IMR-90 (cell line): ENCODE measurements at regions not wholly inside any gene's neighbourhood (a gene's known extent, or its start where the extent isn't known, plus 50 kb on each side); places are given as distances from the start of the nearest gene placed in this dataset.

Experiments
- ATAC-seq: fragments of 200-7000 bp; cut with Tn5 transposase; 2 replicates; pipeline ENCODE4 v1.9.1; 2020; ENCODE audit warnings: low read depth, mild to moderate bottlenecking, moderate library complexity
- BruUV-seq: library from RNA; stranded (reverse); fragments of 400-500 nt; replicated peaks from 2 replicates; lab custom pipeline; 2021; lab: Mats Ljungman, UMichigan
- CTCF ChIA-PET: fragments of 300-600 bp; formaldehyde crosslinking; extraction: SDS; loops from one replicate; lab custom pipeline; 2021; ENCODE audit warnings: antibody characterized with exemption; lab: Yijun Ruan, JAX
- POLR2A ChIA-PET: fragments of 300-600 bp; sonication (Branson Sonifier 250); formaldehyde crosslinking; loops from one replicate; lab custom pipeline; 2022; ENCODE audit warnings: antibody characterized with exemption; ENCODE audit not compliant: unreplicated experiment; lab: Charles Lee
- DNase-seq: peaks from one replicate; pipeline ENCODE4 v3.0.0; 2013
- H2AFZ ChIP-seq: replicated peaks from 2 replicates; pipeline ENCODE3; 2013; ENCODE audit warnings: low read length, mild to moderate bottlenecking; ENCODE audit not compliant: poor library complexity
- H2AK5ac ChIP-seq: 2 replicates; pipeline ENCODE4 v1.6.1; 2013; ENCODE audit warnings: low read depth, low read length, inconsistent platforms
- H2AK9ac ChIP-seq: replicated peaks from 2 replicates; pipeline ENCODE3; 2013; ENCODE audit warnings: mild to moderate bottlenecking, low read depth, low read length, moderate library complexity; ENCODE audit not compliant: poor library complexity
- H2BK120ac ChIP-seq: 2 replicates; pipeline ENCODE4 v1.6.1; 2013; ENCODE audit warnings: low read depth, low read length, inconsistent platforms
- H2BK15ac ChIP-seq: 3 replicates; pipeline ENCODE4 v1.6.1; 2013; ENCODE audit warnings: low read depth, low read length, inconsistent platforms
- H2BK20ac ChIP-seq: 2 replicates; pipeline ENCODE4 v1.6.1; 2013; ENCODE audit warnings: low read depth, mild to moderate bottlenecking, inconsistent platforms, low read length, moderate library complexity
- H2BK5ac ChIP-seq: 2 replicates; pipeline ENCODE4 v1.6.1; 2013; ENCODE audit warnings: mild to moderate bottlenecking, low read depth, low read length, inconsistent platforms; ENCODE audit not compliant: poor library complexity, severe bottlenecking
- H3K14ac ChIP-seq: replicated peaks from 2 replicates; pipeline ENCODE4 v1.6.1; 2013; ENCODE audit warnings: low read depth, low read length, inconsistent platforms
- H3K18ac ChIP-seq: 2 replicates; pipeline ENCODE4 v1.6.1; 2013; ENCODE audit warnings: low read depth, low read length, control low read depth
- H3K23ac ChIP-seq: 2 replicates; pipeline ENCODE4 v1.6.1; 2013; ENCODE audit warnings: low read depth, low read length, inconsistent platforms
- H3K27ac ChIP-seq: 2 replicates; pipeline ENCODE4 v1.5.1; 2013; ENCODE audit warnings: mild to moderate bottlenecking, control low read depth, low read length; ENCODE audit not compliant: insufficient read depth
- H3K27me3 ChIP-seq: 2 replicates; pipeline ENCODE4 v1.6.1; 2013; ENCODE audit warnings: low read length; ENCODE audit not compliant: control insufficient read depth, insufficient read depth
- H3K36me3 ChIP-seq: 2 replicates; pipeline ENCODE4 v1.6.1; 2013; ENCODE audit warnings: low read length, mixed read lengths; ENCODE audit not compliant: control insufficient read depth, insufficient read depth
- H3K4ac ChIP-seq: 2 replicates; pipeline ENCODE4 v1.6.1; 2013; ENCODE audit warnings: low read depth, low read length, inconsistent platforms
- H3K4me1 ChIP-seq: 2 replicates; pipeline ENCODE4 v1.6.1; 2013; ENCODE audit warnings: low read length, mixed read lengths; ENCODE audit not compliant: control insufficient read depth, insufficient read depth
- H3K4me2 ChIP-seq: 2 replicates; pipeline ENCODE4 v1.6.1; 2013; ENCODE audit warnings: low read depth, mild to moderate bottlenecking, control low read depth, low read length, moderate library complexity
- H3K4me3 ChIP-seq: 2 replicates; pipeline ENCODE4 v1.5.1; 2013; ENCODE audit warnings: low read depth, mild to moderate bottlenecking, control low read depth, low read length, moderate library complexity; ENCODE audit not compliant: insufficient read depth
- H3K56ac ChIP-seq: 2 replicates; pipeline ENCODE4 v1.6.1; 2013; ENCODE audit warnings: low read length, inconsistent platforms; ENCODE audit not compliant: insufficient read depth; ENCODE audit errors: extremely low read depth
- H3K79me1 ChIP-seq, 2 experiments: 2 replicates each; pipeline ENCODE4 v1.6.1; 2013; ENCODE audit warnings: low read length in 2 of 2, inconsistent platforms in 1 of 2, low read depth in 1 of 2
- H3K9ac ChIP-seq: 2 replicates; pipeline ENCODE4 v1.6.1; 2013; ENCODE audit warnings: low read depth, low read length, control low read depth
- H3K9me1 ChIP-seq: 2 replicates; pipeline ENCODE4 v1.6.1; 2013; ENCODE audit warnings: low read length, inconsistent platforms; ENCODE audit not compliant: insufficient read depth
- H3K9me3 ChIP-seq: 2 replicates; pipeline ENCODE4 v1.6.1; 2013; ENCODE audit warnings: low read length; ENCODE audit not compliant: control insufficient read depth, insufficient read depth
- H4K20me1 ChIP-seq: 2 replicates; pipeline ENCODE4 v1.6.1; 2013; ENCODE audit warnings: low read length, inconsistent platforms; ENCODE audit not compliant: insufficient read depth
- H4K5ac ChIP-seq: 2 replicates; pipeline ENCODE4 v1.6.1; 2013; ENCODE audit warnings: mild to moderate bottlenecking, low read depth, low read length, control low read depth
- H4K8ac ChIP-seq, 2 experiments: 2 replicates each; pipeline ENCODE4 v1.6.1; 2013; ENCODE audit warnings: low read depth in 2 of 2, low read length in 2 of 2, control low read depth in 1 of 2, inconsistent platforms in 1 of 2
- H4K91ac ChIP-seq: 2 replicates; pipeline ENCODE4 v1.6.1; 2013; ENCODE audit warnings: low read depth, low read length, inconsistent platforms; ENCODE audit not compliant: insufficient read depth
- BHLHE40 ChIP-seq: fragments of 150-350 bp; IDR thresholded peaks from 2 replicates; pipeline ENCODE4 v1.6.1; 2016; ENCODE audit warnings: mild to moderate bottlenecking, low read depth, low read length
- CEBPB ChIP-seq: IDR thresholded peaks from 2 replicates; pipeline ENCODE4 v1.6.1; 2012; ENCODE audit warnings: low read depth, low read length, improper control_type of control experiment
- CHD1 ChIP-seq: IDR thresholded peaks from 2 replicates; pipeline ENCODE4 v1.6.1; 2012; ENCODE audit warnings: low read depth, low read length, improper control_type of control experiment
- FOS ChIP-seq: fragments of 150-350 bp; IDR thresholded peaks from 2 replicates; pipeline ENCODE4 v1.6.1; 2016; ENCODE audit warnings: low read depth, low read length
- MAFK ChIP-seq: IDR thresholded peaks from 2 replicates; pipeline ENCODE4 v1.6.1; 2012; ENCODE audit warnings: low read depth, low read length, improper control_type of control experiment
- MAZ ChIP-seq: IDR thresholded peaks from 2 replicates; pipeline ENCODE4 v1.6.1; 2012; ENCODE audit warnings: low read depth, mild to moderate bottlenecking, low read length, improper control_type of control experiment, moderate library complexity, borderline replicate concordance
- MXI1 ChIP-seq: IDR thresholded peaks from 2 replicates; pipeline ENCODE4 v1.6.1; 2012; ENCODE audit warnings: low read depth, mild to moderate bottlenecking, low read length, moderate library complexity, borderline replicate concordance
- NFE2L2 ChIP-seq: fragments of 150-350 bp; IDR thresholded peaks from 2 replicates; pipeline ENCODE4 v1.6.1; 2016; ENCODE audit warnings: low read depth, mild to moderate bottlenecking, low read length
- POLR2A ChIP-seq: IDR thresholded peaks from 2 replicates; pipeline ENCODE4 v1.6.1; 2012; ENCODE audit warnings: mild to moderate bottlenecking, low read depth, low read length
- RAD21 ChIP-seq: IDR thresholded peaks from 2 replicates; pipeline ENCODE4 v1.6.1; 2012; ENCODE audit warnings: low read length, improper control_type of control experiment
- RFX5 ChIP-seq: IDR thresholded peaks from 2 replicates; pipeline ENCODE4 v1.8.0; 2012; ENCODE audit warnings: low read depth, mild to moderate bottlenecking, low read length, moderate library complexity
- SMC3 ChIP-seq: fragments of 150-350 bp; IDR thresholded peaks from 2 replicates; pipeline ENCODE4 v1.6.1; 2016; ENCODE audit warnings: low read depth, mild to moderate bottlenecking, antibody characterized with exemption, low read length, moderate library complexity
- USF2 ChIP-seq: fragments of 150-350 bp; IDR thresholded peaks from 2 replicates; pipeline ENCODE4 v1.6.1; 2017; ENCODE audit warnings: mild to moderate bottlenecking, antibody characterized with exemption, low read length, low read depth
- WGBS, 2 experiments: methylation state at CpG; one replicate each; pipeline versions ENCODE4 v1.1.5 to v1.1.7; 2013; ENCODE audit warnings: missing lambda C conversion rate in 2 of 2; ENCODE audit not compliant: insufficient read length in 1 of 2; ENCODE audit errors: extremely low coverage in 2 of 2; 5-methylcytosine and 5-hydroxymethylcytosine counted together
- dilution Hi-C: fragments of 300-500 bp; cut with HindIII; formaldehyde crosslinking; loops from one replicate; pipeline ENCODE4 v1.14.3; 2018; ENCODE audit warnings: low sequenced_read_pairs; ENCODE audit not compliant: unreplicated experiment
- in situ Hi-C: fragments of 300-500 bp; cut with MboI; formaldehyde crosslinking; loops from 3 replicates; pipeline ENCODE4 v1.14.3; 2019; ENCODE audit warnings: low sequenced_read_pairs, inconsistent platforms, mixed read lengths
- intact Hi-C: fragments of 100-400 bp; cut with micrococcal nuclease; formaldehyde crosslinking; loops from 2 replicates; pipeline ENCODE4 v1.10.0; 2022
- TF ChIP-seq, protein P1 (sequence below): conservative IDR thresholded peaks from 2 replicates; pipeline ENCODE4 v1.5.1; 2012; ENCODE audit warnings: mild to moderate bottlenecking, low read depth, low read length, improper control_type of control experiment
- TF ChIP-seq, protein P2 (sequence below): fragments of 150-350 bp; IDR thresholded peaks from 2 replicates; pipeline ENCODE4 v1.6.1; 2016; ENCODE audit warnings: low read depth, mild to moderate bottlenecking, low read length, moderate library complexity, borderline replicate concordance

DNA sequence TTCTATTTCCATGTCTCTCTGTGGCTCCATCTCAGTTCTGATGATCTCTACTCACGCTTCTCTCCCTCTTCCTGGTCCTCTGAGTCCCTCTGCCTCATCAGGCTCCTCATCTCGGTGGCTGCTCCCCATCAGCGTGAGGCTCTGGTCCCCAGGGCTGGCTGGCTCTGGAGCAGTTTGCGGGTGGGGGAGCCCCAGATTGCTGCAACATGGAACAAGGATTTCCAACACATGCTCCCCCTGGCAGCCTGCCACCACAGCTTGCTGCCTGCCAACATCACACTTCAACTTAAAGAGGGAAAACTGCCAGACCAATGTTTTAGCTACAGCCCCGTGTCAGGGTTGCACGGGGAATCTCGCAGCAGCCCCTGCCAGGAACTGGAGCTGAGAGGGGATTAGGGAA, 77.2 kb upstream of the NEK6 start:
- Histone ChIP-seq H3K23ac (no peak overlapping the region), H2BK15ac (no peak overlapping the region), H2BK120ac (no peak overlapping the region), H4K5ac (no peak overlapping the region), H3K4me2 (no peak overlapping the region), H2AK9ac (no peak overlapping the region), H3K36me3 (no peaks in the 10 kb centered on the region), H4K91ac (no peak overlapping the region), H3K4ac (no peak overlapping the region), H2BK20ac (no peak overlapping the region), H4K8ac (no peak overlapping the region), H3K18ac (no peak overlapping the region), H3K79me1 (no peaks in the 10 kb centered on the region), H2BK5ac (no peak overlapping the region), H3K4me1 (no peaks in the 10 kb centered on the region), H3K4me3 (no peak overlapping the region), H3K14ac (no peak overlapping the region), H4K20me1 (no peaks in the 10 kb centered on the region), H3K27ac (no peak overlapping the region), H3K9ac (no peak overlapping the region), H3K27me3 (peaks cover 51% of the 10 kb centered on the region), H2AK5ac (no peak overlapping the region), H3K9me1 (no peaks in the 10 kb centered on the region), H2AFZ (peak overlapping the region; percentile 59), H3K9me3 (peaks cover 5% of the 10 kb centered on the region), H3K56ac (no peak overlapping the region)
- CTCF ChIA-PET = no interaction called here
- peak; percentile 45 for DNase-seq
- TF ChIP-seq, protein P1, sequence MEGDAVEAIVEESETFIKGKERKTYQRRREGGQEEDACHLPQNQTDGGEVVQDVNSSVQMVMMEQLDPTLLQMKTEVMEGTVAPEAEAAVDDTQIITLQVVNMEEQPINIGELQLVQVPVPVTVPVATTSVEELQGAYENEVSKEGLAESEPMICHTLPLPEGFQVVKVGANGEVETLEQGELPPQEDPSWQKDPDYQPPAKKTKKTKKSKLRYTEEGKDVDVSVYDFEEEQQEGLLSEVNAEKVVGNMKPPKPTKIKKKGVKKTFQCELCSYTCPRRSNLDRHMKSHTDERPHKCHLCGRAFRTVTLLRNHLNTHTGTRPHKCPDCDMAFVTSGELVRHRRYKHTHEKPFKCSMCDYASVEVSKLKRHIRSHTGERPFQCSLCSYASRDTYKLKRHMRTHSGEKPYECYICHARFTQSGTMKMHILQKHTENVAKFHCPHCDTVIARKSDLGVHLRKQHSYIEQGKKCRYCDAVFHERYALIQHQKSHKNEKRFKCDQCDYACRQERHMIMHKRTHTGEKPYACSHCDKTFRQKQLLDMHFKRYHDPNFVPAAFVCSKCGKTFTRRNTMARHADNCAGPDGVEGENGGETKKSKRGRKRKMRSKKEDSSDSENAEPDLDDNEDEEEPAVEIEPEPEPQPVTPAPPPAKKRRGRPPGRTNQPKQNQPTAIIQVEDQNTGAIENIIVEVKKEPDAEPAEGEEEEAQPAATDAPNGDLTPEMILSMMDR = no peak
- TF ChIP-seq, protein P2, sequence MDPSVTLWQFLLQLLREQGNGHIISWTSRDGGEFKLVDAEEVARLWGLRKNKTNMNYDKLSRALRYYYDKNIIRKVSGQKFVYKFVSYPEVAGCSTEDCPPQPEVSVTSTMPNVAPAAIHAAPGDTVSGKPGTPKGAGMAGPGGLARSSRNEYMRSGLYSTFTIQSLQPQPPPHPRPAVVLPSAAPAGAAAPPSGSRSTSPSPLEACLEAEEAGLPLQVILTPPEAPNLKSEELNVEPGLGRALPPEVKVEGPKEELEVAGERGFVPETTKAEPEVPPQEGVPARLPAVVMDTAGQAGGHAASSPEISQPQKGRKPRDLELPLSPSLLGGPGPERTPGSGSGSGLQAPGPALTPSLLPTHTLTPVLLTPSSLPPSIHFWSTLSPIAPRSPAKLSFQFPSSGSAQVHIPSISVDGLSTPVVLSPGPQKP = no peak
- TF ChIP-seq MXI1 = no peak
- no peak for TF ChIP-seq NFE2L2
- no peak for TF ChIP-seq POLR2A
- no peak for TF ChIP-seq USF2
- no peak for TF ChIP-seq BHLHE40
- TF ChIP-seq CHD1 = no peak
- no peak for TF ChIP-seq CEBPB
- no peak for TF ChIP-seq MAZ
- no peak for TF ChIP-seq SMC3
- TF ChIP-seq FOS = no peak
- no peak for TF ChIP-seq MAFK
- TF ChIP-seq RAD21 = no peak
- no peak for TF ChIP-seq RFX5
- POLR2A ChIA-PET = no interaction called here
- intact Hi-C loops (no loop called here), dilution Hi-C loops (no loop called here), in situ Hi-C loops (no loop called here)
- peak; percentile 54 for ATAC-seq
- BruUV-seq = no TSS peak
- 10% methylated on average over 2 of the region's 7 CpGs; no CpG with 5 or more reads in 1 of the 2 experiments for WGBS, 2 experiments
